BLaER1 treated with 17β-estradiol and CSF1 and Interleukin-3, amounts not matched to agents 10 nM and 100 nM (cell line): ENCODE measurements at regions not wholly inside any gene's neighbourhood (a gene's known extent, or its start where the extent isn't known, plus 50 kb on each side); places are given as distances from the start of the nearest gene placed in this dataset.

Experiments used
- H3K27ac ChIP-seq, 11 experiments: shearing (Covaris generic); formaldehyde crosslinking; 2 replicates each; pipeline ENCODE4 v1.8.1; 2022
- H3K27me3 ChIP-seq, 11 experiments: shearing (Covaris generic); formaldehyde crosslinking; 2 replicates each; pipeline ENCODE4 v1.8.1; 2022
- H3K36me3 ChIP-seq, 11 experiments: shearing (Covaris generic); formaldehyde crosslinking; 2 replicates each; pipeline ENCODE4 v1.8.1; 2022
- H3K4me1 ChIP-seq, 10 experiments: shearing (Covaris generic); formaldehyde crosslinking; 2 replicates each; pipeline ENCODE4 v1.8.1; 2022
- H3K4me2 ChIP-seq, 11 experiments: shearing (Covaris generic); formaldehyde crosslinking; 2 replicates each; pipeline ENCODE4 v1.8.1; 2022
- H3K4me3 ChIP-seq, 10 experiments: shearing (Covaris generic); formaldehyde crosslinking; 2 replicates each; pipeline ENCODE4 v1.8.1; 2022
- H3K9ac ChIP-seq, 11 experiments: shearing (Covaris generic); formaldehyde crosslinking; 2 replicates each; pipeline ENCODE4 v1.8.1; 2022
- H3K9me3 ChIP-seq, 11 experiments: shearing (Covaris generic); formaldehyde crosslinking; replicated peaks in 1 of 11; 2 replicates each; pipeline ENCODE4 v1.8.1; 2022
- H4K20me1 ChIP-seq, 11 experiments: shearing (Covaris generic); formaldehyde crosslinking; 2 replicates each; pipeline ENCODE4 v1.8.1; 2022
- Cebpa-rat ChIP-seq, 11 experiments: shearing (Covaris generic); IDR thresholded peaks; 2 replicates each; pipeline ENCODE4 v1.8.1; 2022

- TF ChIP-seq Cebpa-rat (IDR thresholded peaks at IDR 0.05) = no peak
- Histone ChIP-seq H4K20me1 (no peaks in the 10 kb centered on the region), H3K4me1 (no peaks in the 10 kb centered on the region), H3K9me3 (no peaks in the 10 kb centered on the region), H3K27ac (no peak overlapping the region), H3K4me2 (no peak overlapping the region), H3K4me3 (no peak overlapping the region), H3K27me3 (no peaks in the 10 kb centered on the region), H3K36me3 (no peaks in the 10 kb centered on the region), H3K9ac (no peak overlapping the region)
Observed at GRCh38 chr5:28714907-28715698, 1676.7 kb upstream of the CDH9 start.

DNA sequence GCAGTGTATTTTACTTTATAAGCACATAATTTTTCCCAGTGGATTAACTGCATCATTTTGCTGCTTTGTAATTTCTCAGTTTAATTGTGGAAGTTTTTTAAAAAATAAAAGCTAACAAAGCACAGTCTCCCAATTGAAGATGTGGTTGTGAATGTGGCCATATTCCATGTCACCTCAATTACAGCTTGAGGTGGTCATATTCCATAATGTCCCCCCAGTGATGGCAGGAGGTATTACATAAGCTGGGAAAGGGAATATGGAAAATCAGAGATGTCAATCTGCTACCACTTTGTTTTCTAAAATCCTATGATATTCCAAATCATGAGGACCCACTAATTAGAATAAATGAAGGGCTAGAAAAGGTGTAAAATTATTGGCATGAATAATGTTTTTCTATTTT is 1672.0 kb upstream of the CDH9 start:
- Histone ChIP-seq H4K20me1 (no peaks in the 10 kb centered on the region), H3K9me3 (no peaks in the 10 kb centered on the region), H3K4me1 (no peaks in the 10 kb centered on the region), H3K4me3 (no peak overlapping the region), H3K9ac (no peak overlapping the region), H3K27ac (no peak overlapping the region), H3K4me2 (no peak overlapping the region), H3K27me3 (no peaks in the 10 kb centered on the region), H3K36me3 (no peaks in the 10 kb centered on the region)
- TF ChIP-seq Cebpa-rat (IDR thresholded peaks at IDR 0.05) = no peak

- H3K9me3 ChIP-seq = no peaks in the 10 kb centered on the region
- no peaks in the 10 kb centered on the region for H4K20me1 ChIP-seq
- H3K27me3 ChIP-seq = no peaks in the 10 kb centered on the region
- TF ChIP-seq Cebpa-rat (IDR thresholded peaks at IDR 0.05) = no peak
- H3K4me3 ChIP-seq = no peak overlapping the region
- no peak overlapping the region for H3K4me2 ChIP-seq
- H3K9ac ChIP-seq = no peak overlapping the region
- H3K27ac ChIP-seq = no peak overlapping the region
- H3K36me3 ChIP-seq = no peaks in the 10 kb centered on the region
- H3K4me1 ChIP-seq = no peaks in the 10 kb centered on the region
Observed at GRCh38 chr5:28708472-28708871, 1670.1 kb upstream of the CDH9 start.

GRCh38 chr5:28707706-28708105 is 1669.3 kb upstream of the CDH9 start:
- Histone ChIP-seq H4K20me1 (no peaks in the 10 kb centered on the region), H3K4me3 (no peak overlapping the region), H3K36me3 (no peaks in the 10 kb centered on the region), H3K4me2 (no peak overlapping the region), H3K27ac (no peak overlapping the region), H3K4me1 (no peaks in the 10 kb centered on the region), H3K9me3 (no peaks in the 10 kb centered on the region), H3K27me3 (no peaks in the 10 kb centered on the region), H3K9ac (no peak overlapping the region)
- TF ChIP-seq Cebpa-rat (IDR thresholded peaks at IDR 0.05) = no peak

GRCh38 chr5:28703651-28704260 is 1665.4 kb upstream of the CDH9 start:
- Histone ChIP-seq H3K4me2 (no peak overlapping the region), H4K20me1 (no peaks in the 10 kb centered on the region), H3K4me1 (no peaks in the 10 kb centered on the region), H3K36me3 (no peaks in the 10 kb centered on the region), H3K9ac (no peak overlapping the region), H3K4me3 (no peak overlapping the region), H3K27me3 (no peaks in the 10 kb centered on the region), H3K27ac (no peak overlapping the region), H3K9me3 (no peaks in the 10 kb centered on the region)
- no peak for TF ChIP-seq Cebpa-rat (IDR thresholded peaks at IDR 0.05)

DNA sequence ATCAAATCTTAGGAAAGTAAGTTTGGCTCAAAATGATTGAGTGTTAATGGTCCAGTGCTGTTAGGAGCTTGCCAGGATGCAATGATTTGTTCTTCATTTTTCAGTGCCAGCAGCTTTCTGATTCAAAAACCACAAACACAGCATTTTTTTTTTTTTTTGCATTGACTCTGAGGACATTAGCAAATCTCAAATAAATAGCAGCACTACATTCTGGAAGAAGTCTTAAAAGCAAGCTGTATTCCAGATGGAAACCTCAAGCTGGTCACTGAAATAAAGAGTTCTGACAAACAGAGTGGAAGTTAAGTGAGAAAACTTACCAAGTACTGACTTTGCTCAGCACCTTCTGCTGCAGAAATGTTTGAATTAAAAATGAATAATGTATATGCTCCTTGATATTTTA is 1653.1 kb upstream of the CDH9 start:
- Histone ChIP-seq H4K20me1 (no peaks in the 10 kb centered on the region), H3K27me3 (no peaks in the 10 kb centered on the region), H3K4me3 (no peak overlapping the region), H3K9ac (no peak overlapping the region), H3K4me1 (no peaks in the 10 kb centered on the region), H3K27ac (no peak overlapping the region), H3K36me3 (no peaks in the 10 kb centered on the region), H3K4me2 (no peak overlapping the region), H3K9me3 (no peaks in the 10 kb centered on the region)
- no peak for TF ChIP-seq Cebpa-rat (IDR thresholded peaks at IDR 0.05)

GRCh38 chr5:28685794-28686193 is 1647.4 kb upstream of the CDH9 start:
- H3K9me3 ChIP-seq = no peaks in the 10 kb centered on the region
- H3K27ac ChIP-seq = no peak overlapping the region
- H3K27me3 ChIP-seq = no peaks in the 10 kb centered on the region
- no peaks in the 10 kb centered on the region for H3K4me1 ChIP-seq
- no peak for TF ChIP-seq Cebpa-rat (IDR thresholded peaks at IDR 0.05)
- H3K4me2 ChIP-seq = no peak overlapping the region
- no peak overlapping the region for H3K4me3 ChIP-seq
- H3K36me3 ChIP-seq = no peaks in the 10 kb centered on the region
- no peak overlapping the region for H3K9ac ChIP-seq
- H4K20me1 ChIP-seq = no peaks in the 10 kb centered on the region

DNA sequence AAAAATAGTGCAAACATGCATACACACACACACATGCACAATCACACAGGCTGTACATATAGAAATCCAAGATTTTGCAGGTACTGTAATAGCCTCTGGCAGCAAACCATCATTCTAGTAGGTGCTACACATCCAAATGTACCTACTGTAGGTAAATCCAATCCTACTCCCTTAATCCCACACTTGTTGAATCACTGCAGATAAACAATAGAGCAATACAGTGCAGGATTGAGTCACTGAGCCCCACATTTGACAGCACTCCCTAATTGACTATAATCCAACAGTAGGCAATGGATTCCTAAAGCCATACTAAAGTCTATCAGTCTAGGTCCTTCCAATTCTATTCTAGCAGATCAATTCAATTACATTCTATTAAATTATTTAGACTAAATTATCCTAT is 1640.5 kb upstream of the CDH9 start:
- Histone ChIP-seq H4K20me1 (no peaks in the 10 kb centered on the region), H3K27ac (no peak overlapping the region), H3K9me3 (no peaks in the 10 kb centered on the region), H3K4me2 (no peak overlapping the region), H3K36me3 (no peaks in the 10 kb centered on the region), H3K4me3 (no peak overlapping the region), H3K4me1 (no peaks in the 10 kb centered on the region), H3K9ac (no peak overlapping the region), H3K27me3 (no peaks in the 10 kb centered on the region)
- TF ChIP-seq Cebpa-rat (IDR thresholded peaks at IDR 0.05) = no peak

DNA sequence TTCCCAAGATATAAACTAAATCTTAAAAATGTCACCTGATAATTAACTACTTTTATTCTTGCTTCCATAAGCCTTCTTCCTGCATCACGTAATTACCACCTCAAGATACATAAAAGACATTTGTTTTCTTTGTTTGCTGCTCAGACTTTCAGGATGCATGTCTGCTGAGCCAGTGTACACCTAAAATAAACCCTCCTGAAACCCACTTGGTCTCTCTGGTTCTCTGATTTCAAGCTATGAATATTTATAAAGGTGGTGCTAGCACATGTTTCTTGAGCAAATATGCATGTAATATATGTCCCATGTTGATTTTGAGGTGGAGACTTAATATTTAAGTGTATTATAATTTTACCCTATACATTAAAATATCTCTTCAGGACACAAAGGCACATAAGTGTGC is 1627.7 kb upstream of the CDH9 start:
- Histone ChIP-seq H3K9ac (no peak overlapping the region), H3K4me3 (no peak overlapping the region), H3K36me3 (no peaks in the 10 kb centered on the region), H3K4me2 (no peak overlapping the region), H3K27ac (no peak overlapping the region), H3K4me1 (no peaks in the 10 kb centered on the region), H4K20me1 (no peaks in the 10 kb centered on the region), H3K9me3 (peaks cover 19 to 27% (median 20%) of the 10 kb centered on the region in 11 experiments; a peak in 21 of 22 replicates), H3K27me3 (no peaks in the 10 kb centered on the region)
- no peak for TF ChIP-seq Cebpa-rat (IDR thresholded peaks at IDR 0.05)

DNA sequence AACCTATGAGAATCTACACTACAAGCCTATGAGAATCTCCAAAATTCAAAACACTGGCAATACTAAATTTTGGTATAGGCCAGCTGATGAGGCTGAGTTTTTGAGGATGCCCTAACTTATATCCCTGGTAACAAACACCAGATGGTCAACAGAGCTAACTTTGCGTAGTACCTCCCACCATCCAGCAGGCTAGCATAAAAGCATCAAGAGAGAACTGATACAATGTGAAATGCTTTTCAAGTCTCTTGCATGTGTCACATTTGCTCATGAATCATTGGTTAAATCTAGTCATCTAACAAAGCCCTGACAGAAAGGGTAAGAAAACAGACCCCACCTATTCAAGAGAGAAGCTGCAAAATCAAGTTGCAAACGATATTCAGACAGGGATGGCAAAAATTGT is 1609.7 kb upstream of the CDH9 start:
- no peak overlapping the region for H3K27ac ChIP-seq

More for the DNA sequence above, 1609.7 kb upstream of the CDH9 start:
- Histone ChIP-seq H3K36me3 (no peaks in the 10 kb centered on the region), H3K4me3 (no peak overlapping the region), H3K9me3 (no peaks in the 10 kb centered on the region), H3K4me2 (no peak overlapping the region), H3K9ac (no peak overlapping the region), H3K4me1 (no peaks in the 10 kb centered on the region), H4K20me1 (no peaks in the 10 kb centered on the region), H3K27me3 (no peaks in the 10 kb centered on the region)
- no peak for TF ChIP-seq Cebpa-rat (IDR thresholded peaks at IDR 0.05)
